HFFc6 (cell line): ENCODE measurements at regions not wholly inside any gene's neighbourhood (a gene's known extent, or its start where the extent isn't known, plus 50 kb on each side); places are given as distances from the start of the nearest gene placed in this dataset.

Source experiments
- DNase-seq: peaks from one replicate; pipeline ENCODE4 v3.0.0-alpha.2; 2018
- H3K27ac Mint-ChIP-seq: 2 replicates; pipeline ENCODE4 v1.8.0; 2020; ENCODE audit warnings: mild to moderate bottlenecking, mixed read lengths
- H3K27me3 Mint-ChIP-seq: 2 replicates; pipeline ENCODE4 v1.8.0; 2021; ENCODE audit warnings: mild to moderate bottlenecking, moderate library complexity, mixed read lengths; ENCODE audit not compliant: insufficient read depth
- H3K36me3 Mint-ChIP-seq: 2 replicates; pipeline ENCODE4 v1.8.0; 2021; ENCODE audit warnings: low read depth, mixed read lengths
- H3K4me1 Mint-ChIP-seq: 2 replicates; pipeline ENCODE4 v1.8.0; 2020; ENCODE audit warnings: low read depth, mixed read lengths
- H3K4me3 Mint-ChIP-seq: 2 replicates; pipeline ENCODE4 v1.8.0; 2020; ENCODE audit warnings: mild to moderate bottlenecking, moderate library complexity, mixed read lengths
- H3K9me3 Mint-ChIP-seq: 2 replicates; pipeline ENCODE4 v1.8.0; 2020; ENCODE audit warnings: mild to moderate bottlenecking, mixed read lengths
- CTCF ChIP-seq: fragments of 200-600 bp; sonication (generic); IDR thresholded peaks from 2 replicates; pipeline ENCODE4 v1.5.0; 2021; ENCODE audit warnings: antibody characterized with exemption, mild to moderate bottlenecking

DNA sequence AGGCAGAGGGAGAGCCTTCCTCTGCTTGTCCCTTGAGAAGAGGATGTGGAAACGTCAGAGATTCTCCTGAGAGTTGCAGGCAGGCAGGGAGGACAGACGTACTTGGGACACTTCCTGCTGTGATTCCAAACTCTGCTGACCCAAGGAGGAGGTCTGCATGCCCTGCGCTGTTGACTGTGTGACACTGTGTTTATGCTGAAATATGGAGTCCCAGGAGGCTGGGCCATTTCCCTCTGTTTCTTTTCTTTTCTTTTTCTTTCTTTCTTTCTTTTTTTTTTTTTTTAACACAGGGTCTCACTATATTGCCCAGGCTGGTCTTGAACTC lies 63.5 kb upstream of the BHLHE23 start:
- TF ChIP-seq CTCF = no peak
- peaks cover 13% of the 10 kb centered on the region for H3K4me1 Mint-ChIP-seq
- H3K4me3 Mint-ChIP-seq = no peak overlapping the region
- no peaks in the 10 kb centered on the region for H3K36me3 Mint-ChIP-seq
- peaks cover 13% of the 10 kb centered on the region for H3K27me3 Mint-ChIP-seq
- DNase-seq = no peak
- no peak overlapping the region for H3K27ac Mint-ChIP-seq
- H3K9me3 Mint-ChIP-seq = no peaks in the 10 kb centered on the region

- DNase-seq = no peak
- H3K27me3 Mint-ChIP-seq = peaks cover 14% of the 10 kb centered on the region
- H3K36me3 Mint-ChIP-seq = no peaks in the 10 kb centered on the region
- H3K9me3 Mint-ChIP-seq = no peaks in the 10 kb centered on the region
- TF ChIP-seq CTCF = no peak
- H3K4me1 Mint-ChIP-seq = peaks cover 13% of the 10 kb centered on the region
- no peak overlapping the region for H3K27ac Mint-ChIP-seq
- H3K4me3 Mint-ChIP-seq = no peak overlapping the region
These were observed 62.1 kb upstream of the BHLHE23 start for GRCh38 chr20:63068711-63069367.

DNA sequence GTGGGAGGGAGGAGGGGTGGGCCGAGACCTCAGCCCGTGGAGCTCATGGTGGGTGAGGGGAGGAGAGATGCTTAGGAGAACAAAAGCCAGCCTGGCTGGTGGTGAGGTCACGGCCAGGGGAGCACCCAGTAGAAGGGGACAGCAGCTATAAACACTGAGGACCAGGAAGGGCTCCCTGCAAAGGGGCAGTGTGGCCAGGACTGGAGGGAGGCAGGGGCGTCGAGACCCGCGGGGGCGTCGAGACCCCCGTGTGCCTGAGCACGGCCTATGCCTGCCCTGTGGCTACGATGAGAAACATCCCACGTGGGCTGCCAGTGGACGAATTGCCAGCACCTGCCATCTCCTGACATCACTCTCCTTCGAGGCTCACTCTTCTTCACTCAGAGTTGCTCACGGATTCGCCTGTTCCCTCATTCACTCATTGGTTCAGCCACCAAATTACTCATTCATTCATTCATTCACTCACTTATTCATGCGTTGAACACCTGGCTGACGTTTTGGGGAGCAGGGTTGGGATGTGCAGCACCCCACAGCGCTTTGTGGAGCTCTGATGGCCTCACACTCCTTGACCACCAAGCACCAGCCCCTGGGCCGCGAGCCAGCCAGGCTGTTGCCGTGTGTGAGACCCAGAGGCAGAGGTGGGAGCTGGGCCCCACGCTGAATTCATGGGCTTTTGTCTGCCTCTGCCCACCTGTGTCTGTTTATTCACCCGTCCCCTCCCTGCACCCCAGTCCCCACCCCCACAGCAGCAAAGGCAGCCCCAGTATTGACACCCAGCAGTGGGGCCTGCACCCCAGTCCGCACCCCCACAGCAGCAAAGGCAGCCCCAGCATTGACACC lies 61.2 kb upstream of the BHLHE23 start:
- H3K27ac Mint-ChIP-seq = no peak overlapping the region
- H3K36me3 Mint-ChIP-seq = no peaks in the 10 kb centered on the region
- no peak for DNase-seq
- H3K9me3 Mint-ChIP-seq = no peaks in the 10 kb centered on the region
- peaks cover 23% of the 10 kb centered on the region for H3K27me3 Mint-ChIP-seq
- H3K4me1 Mint-ChIP-seq = peaks cover 13% of the 10 kb centered on the region
- no peak for TF ChIP-seq CTCF
- no peak overlapping the region for H3K4me3 Mint-ChIP-seq

- H3K27me3 Mint-ChIP-seq = peaks cover 27% of the 10 kb centered on the region
- no peak overlapping the region for H3K4me3 Mint-ChIP-seq
- no peak for TF ChIP-seq CTCF
- no peaks in the 10 kb centered on the region for H3K9me3 Mint-ChIP-seq
- DNase-seq = no peak
- H3K27ac Mint-ChIP-seq = no peak overlapping the region
- peaks cover 13% of the 10 kb centered on the region for H3K4me1 Mint-ChIP-seq
- no peaks in the 10 kb centered on the region for H3K36me3 Mint-ChIP-seq
These were observed 60.5 kb upstream of the BHLHE23 start for GRCh38 chr20:63067266-63067635.

DNA sequence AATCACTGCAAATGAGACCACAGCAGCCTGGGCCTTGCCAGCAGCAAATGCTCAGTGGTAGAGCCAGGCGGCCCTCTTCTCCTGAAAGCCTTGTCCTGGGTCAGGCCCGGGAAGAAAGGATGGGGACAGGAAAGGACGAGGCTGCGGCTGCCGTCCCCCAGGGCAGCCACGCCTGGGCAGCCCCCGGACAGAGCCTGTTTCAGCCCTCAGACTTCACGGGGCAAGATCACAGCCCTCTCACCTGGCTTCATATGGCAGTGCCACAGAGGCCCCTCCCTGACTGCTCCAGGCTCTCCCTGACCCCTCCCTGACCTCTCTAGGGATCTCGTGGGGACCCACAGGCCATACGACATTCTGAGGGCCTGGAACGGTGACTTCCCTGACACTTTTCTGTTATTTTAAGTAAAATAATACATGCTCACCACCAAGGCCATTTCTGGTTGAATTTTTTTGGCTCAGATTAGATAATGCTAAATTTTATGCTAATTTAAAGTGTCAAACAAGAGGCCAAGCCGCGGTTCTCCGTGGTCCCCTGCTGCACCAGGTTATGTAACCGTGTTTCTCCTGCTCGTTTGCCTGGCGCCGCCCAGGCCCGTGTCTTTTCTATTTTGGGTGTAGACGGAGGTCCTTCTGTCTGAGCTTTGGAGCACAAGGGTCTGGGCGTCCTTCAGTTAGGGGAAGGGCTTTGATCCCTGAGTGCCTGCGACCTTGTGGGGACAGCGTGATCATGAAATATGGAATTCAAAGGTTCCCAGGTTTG lies 59.9 kb upstream of the BHLHE23 start:
- H3K27ac Mint-ChIP-seq = no peak overlapping the region
- H3K4me1 Mint-ChIP-seq = peaks cover 12% of the 10 kb centered on the region
- peaks cover 29% of the 10 kb centered on the region for H3K27me3 Mint-ChIP-seq
- no peak for DNase-seq
- no peak for TF ChIP-seq CTCF
- H3K36me3 Mint-ChIP-seq = no peaks in the 10 kb centered on the region
- H3K9me3 Mint-ChIP-seq = no peaks in the 10 kb centered on the region
- H3K4me3 Mint-ChIP-seq = no peak overlapping the region
